ENCODE measurements at regions not wholly inside any gene's neighbourhood (a gene's known extent, or its start where the extent isn't known, plus 50 kb on each side); places are given as distances from the start of the nearest gene placed in this dataset.
A peak's percentile ranks its signal among the peaks of the same experiment; 100 is the strongest.
"Not testable (repeated sequence)": the region's sequence is repeated elsewhere in the genome, so short reads cannot be mapped to it uniquely, and the experiment has no call there.

DNA sequence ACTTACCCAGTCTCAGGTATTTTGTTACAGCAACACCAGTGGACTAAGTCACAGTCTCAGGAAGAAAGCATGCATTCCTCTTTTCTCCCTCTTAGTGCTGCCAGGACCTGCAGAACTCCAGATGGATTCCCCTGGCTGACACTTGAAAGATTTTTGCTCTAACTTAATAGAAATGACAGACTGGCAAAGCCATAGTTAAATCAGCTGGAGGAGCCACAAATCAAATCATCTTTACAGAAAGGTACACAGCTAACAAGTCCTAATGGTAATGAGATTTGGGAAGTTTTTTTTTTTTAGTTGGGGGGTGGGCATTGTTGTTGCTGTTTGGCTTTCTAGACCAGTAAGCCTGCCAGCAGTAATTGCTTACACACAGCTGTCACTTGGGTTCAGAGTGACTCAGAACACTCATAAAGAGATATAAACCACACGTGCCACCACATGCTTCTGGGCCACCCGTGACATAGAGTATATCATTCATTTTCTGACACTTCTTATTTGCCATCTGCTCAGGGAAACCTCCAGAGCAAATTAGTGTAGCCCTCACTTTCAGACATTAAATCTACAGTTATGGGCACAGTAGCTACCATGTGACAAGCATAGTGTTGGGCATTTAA, 72.4 kb downstream of the FH start:
- peak in 1 of 3 donors; percentile 13 for DNase-seq

DNA sequence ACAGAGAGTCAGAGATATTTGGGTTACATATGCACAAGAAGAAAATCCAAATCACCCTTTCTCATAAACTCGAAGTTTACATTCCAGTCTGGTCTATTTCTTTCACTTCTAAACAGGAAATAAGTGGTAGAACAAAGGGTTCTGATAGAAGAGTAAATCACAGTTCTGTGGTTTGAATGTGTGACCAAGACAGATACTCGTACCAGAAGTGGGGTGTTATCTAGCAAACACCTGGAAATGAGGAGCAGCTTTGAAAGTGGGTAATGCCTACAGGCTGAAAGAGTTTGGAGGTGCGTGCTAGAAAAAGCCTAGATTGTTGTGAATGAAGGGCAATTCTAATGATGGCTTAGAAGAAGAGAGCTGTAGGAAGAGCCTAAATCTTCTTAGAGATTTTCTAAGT, 74.7 kb downstream of the FH start:
- DNase-seq = no peak

DNA sequence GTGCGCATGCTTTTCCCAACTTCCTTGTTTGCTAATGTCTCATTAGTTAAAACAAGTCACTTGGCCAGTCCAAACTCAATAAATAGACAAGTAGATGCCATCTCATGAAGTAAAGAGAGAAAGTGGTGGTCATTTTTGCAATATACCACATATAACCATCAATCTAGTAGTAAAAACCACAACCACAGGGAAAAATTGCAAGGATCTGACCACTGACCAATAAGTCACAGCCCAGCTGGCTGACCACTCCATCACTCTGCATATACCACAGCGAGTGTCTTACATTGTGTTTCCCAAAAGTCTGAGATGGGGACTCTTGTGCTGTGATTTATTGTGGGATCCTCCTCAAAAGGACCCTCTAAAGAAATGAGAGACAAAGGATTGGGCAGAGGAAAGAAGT, 76.0 kb downstream of the FH start:
- no peak for DNase-seq

DNA sequence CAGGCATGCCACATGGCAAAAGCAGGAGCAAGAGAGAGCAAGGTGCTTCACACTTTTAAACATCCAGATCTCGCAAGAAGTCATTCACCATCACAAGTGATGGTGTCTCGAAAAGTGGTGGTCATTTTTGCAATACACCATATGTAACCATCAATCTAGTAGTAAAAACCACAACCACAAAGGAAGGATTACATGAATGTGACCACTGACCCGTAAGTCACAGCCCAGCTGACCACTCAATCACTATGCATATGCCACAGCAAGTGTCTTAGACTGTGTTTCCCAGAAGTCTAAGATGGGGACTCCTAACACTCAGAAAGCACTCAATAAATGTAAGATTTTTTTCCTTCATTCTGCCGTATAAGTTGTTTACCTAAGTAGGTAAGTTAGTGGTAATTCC, 76.9 kb downstream of the FH start:
- DNase-seq = no peak

DNA sequence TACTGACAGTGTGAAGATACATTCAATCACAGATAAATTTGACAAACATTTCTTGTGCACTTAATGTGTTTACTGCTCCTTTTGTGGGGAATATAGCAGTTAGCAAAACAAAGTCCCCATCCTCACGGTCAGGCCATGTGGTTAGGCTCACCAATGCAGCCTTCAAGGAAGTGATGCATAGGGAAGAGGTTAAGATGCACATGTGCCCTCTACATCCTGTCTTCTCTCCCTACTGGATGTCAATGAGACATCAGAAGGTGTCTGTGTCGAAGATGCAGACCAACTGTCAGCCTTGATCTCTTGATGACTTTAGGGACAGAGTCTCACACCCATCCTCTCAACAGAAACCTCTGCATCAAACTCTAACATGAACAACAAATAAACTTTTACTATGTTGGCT, 78.7 kb downstream of the FH start:
- no peak for DNase-seq

DNA sequence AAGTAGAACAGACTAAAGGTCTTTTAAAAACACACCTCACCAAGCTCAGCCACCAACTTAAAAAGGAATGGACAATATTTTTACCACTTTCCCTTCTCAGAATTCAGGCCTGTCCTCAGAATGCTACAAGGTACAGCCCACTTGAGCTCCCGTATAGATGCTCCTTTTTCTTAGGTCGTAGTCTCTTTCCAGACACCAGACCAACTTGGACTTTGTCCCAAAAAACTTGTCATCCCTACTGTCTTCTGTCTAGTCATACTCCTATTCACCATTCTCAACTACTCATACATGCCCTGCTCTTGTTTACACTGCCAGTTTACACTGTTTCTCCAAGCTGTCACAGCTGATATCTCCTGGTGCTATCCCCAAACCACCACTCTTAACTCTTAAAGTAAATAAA, 80.9 kb downstream of the FH start:
- not testable (repeated sequence) for DNase-seq

DNA sequence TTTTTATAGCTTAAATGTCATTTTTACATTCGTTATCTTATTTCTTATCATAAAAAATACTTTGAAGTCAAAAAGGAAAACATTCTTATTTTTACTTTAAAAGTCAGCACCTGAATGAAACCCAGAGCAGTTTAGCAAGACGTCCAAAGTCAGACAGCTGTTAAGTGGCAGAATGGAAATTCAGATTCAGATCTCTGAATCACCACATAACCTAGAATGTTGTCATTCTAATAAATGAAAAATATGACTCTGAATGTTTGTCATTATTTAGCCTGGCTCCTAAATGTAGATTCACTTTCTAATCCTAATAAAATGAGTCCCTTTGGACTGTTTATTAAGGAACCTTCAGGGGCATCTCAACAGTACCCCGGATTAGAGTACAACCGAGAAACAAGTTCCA, 75.2 kb upstream of the RGS7 start:
- DNase-seq = no peak

DNA sequence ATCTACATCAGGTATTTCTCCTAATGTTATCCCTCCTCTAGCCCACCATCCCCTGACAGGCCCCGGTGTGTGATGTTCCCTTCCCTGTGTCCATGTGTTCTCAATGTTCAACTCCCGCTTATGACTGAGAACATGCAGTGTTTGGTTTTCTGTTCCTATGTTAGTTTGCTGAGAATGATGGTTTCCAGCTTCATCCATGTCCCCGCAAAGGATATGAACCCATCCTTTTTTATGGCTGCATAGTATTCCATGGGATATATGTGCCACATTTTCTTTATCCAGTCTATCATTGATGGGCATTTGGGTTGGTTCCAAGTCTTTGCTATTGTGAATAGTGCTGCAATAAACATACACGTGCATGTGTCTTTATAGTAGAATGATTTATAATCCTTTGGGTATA, 68.1 kb upstream of the RGS7 start:
- DNase-seq = not testable (repeated sequence)

DNA sequence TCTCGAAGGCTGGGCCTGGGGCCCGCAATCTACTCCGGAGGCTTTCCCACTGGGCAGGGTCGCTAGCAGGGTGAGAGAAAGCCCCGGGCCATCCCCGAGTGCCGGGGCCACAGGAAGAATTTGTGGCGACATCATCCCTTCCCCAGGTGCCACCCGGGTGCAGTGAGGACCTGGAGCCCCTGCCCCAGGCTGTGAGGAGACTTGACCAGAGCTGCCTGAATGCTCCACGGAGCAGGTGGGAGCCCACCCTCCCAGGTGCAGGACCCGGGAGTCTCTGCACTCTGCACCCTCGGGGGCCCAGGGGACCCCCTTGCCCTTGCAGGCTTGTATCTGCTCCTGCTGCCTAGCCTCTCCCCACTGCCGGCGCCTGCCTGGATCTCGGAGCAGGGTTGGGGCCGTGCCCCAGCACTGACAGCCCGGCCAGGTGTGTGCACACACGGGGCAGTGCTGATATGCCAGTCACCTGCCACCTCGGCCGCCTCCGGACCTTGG, 67.5 kb upstream of the RGS7 start:
- DNase-seq = no peak

DNA sequence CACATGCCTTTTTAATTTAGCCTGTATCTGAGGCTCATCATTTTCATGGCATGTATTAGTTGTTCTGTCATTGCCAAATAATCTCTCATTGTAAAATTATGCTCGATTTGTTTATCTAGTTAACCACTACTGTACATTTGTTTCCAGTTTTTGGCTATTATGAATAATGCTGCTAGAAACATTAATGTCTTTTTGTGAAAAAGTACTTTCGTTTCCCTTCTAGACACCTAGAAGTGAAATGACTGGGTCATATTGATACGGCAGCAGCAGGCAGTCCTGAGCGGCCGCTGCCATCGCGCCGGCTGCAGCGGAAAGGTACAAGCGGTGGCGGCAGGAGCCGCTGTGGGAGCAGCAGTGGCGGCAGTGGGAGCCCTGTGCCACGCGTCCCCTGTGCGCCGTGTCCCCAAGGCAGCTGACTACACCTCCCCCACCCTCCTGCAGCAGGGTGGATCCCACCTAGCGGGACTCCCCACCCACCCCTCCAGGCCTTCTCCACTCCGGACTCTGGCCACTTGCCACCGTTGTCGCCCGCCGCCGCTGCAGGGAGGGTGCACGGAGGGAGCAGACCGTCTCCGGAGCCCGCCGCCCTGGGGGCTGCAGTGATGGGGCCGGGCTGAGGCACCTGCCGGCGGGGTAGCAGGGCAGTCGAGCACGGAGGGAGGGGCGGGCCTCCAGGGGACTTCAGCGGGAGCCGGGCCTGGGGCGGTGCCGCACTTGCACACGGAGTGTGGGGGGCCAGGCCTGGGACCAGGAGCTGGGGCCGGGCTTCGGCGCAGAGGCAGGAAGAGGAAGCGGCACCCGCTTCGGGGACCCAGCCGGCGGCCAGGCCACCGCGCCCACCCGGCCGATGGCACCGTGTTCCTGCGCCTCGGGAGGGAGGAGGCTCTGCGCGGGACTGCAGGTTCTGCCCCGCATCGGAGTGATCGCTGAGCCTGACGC, 66.8 kb upstream of the RGS7 start:
- peak in 2 of 3 donors; percentile 26 for DNase-seq

DNA sequence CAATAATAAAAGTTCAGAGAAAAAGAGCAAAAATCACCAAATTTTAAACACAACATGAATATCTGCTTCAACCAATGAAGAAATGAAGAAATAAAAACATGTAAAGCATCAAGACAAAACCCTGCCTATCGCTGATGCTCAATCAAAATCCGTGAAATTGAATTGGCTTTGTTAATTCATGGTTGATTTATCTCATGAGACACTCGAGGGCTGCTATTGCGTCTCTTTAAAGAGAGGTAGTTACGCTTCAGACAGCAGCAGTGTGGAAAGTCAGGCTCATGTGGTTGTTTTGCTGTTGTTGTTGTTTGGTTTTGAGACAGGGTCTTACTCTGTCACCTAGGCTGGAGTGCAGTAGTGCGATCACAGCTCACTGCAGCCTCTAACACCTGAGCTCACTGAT, 65.5 kb upstream of the RGS7 start:
- DNase-seq = no peak

DNA sequence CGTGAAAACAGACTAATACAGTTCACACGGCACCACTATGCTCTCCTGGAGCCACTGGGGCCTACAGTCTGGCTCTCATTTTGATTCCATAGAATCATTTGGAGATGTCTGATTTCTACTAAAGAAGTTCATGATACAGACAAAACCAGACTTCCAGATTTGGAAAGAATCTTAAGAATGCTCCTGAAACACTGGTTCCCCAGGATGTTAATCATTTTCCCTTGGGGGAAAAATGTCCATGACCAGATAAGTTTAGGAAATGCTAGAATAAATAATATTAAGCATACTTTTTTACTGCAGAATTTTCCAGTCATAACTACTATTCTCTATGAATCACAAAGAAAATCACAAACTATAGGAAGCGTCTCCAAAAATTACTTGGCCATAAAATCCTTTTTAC, 63.0 kb upstream of the RGS7 start:
- DNase-seq = no peak

DNA sequence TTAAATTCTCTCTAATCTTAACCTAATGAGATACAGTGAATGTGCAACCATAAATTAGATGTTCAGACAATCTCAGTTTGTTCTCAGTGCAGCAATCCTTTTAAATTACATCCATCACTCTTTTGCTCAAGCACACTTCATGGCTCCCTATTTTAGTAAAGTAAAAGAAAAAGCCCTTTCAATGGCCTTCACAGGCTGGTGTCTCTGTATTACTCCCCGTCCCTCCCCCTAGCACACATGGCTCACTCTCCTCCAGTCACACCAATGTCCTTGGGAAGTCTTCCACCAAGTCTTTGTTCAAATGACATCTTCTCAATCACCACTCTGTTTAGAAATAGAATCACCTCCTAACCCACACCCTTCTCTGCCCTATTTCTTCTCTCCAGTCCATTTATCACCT, 60.3 kb upstream of the RGS7 start:
- no peak for DNase-seq

DNA sequence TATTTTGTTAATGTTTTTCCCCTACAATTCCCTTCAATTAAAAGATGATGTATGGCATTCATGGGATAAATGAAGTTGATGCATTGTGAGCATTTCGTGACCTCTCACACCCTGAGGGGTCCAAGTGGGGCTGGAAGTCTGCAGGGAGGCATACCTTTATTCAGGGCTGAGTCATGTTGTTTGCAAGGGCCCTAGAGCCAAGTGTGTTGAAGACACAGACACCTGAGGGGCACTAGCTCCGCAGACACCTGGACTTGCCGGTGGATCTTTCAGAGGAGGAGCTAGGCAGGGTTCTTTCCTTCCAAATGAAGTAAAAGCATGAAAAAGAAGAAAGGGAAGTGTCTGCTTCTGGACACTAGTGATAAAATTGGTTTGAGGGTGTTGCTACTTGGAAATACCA, 57.0 kb upstream of the RGS7 start:
- DNase-seq = no peak

DNA sequence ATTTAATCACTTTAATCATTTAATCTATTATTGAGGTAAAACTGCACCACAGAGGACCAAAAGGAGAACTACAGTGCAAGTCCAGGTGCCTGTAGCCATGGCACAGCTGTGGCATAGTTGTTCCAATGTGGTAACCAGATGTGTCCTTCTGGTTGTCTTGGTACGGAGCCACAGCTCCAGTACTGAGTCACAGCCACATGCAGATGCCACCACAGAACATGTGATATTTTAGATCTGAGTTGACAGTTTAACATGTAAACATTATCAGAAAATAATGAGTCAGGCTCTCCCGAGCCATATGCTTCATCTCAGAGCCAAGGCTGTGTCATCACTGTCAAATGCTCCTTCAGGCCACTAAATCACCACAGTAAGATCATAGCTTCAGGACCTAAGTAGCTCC, 56.4 kb upstream of the RGS7 start:
- peak in 1 of 3 donors; percentile 6 for DNase-seq

DNA sequence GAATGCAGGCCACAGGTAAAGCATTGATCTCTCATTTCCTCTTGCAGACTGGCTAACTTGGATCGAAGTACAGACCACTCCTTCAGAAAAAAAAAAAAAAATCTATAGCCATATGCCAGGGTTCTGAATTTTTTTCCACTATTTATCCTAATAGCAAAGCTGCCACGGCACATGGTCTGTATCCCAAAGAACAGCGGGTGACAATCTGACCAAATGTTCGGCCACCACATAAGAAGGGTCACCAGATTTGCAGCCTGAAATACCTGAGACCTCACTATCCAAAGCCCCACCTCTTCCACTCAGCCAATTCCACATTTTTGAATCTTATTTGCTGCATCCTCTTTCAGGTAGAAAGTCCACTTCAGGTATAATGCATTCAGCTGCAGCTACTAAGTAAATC, 55.6 kb upstream of the RGS7 start:
- DNase-seq = no peak

DNA sequence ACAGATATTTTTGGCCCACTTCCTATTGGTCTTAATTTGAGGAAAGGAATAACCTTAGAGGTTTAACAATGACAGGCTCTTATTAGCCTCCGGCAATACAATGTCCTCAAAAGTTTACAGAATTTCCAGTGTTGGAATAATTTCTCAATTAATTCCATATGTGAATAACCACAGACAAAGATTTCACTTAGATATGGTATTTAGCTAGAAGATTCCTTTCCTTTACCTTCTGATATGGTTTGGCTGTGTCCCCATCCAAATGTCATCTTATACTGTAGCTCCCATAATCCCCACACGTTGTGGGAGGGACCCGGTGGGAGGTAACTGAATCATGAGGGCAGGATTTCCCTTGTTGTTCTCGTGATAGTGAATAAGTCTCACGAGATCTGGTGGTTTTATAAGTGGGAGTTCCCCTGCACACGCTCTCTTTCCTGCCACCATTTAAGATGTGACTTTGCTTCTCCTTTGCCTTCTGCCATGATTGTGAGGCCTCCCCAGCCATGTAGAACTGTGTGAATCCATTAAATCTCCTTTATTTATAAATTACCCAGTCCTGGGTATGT, 54.9 kb upstream of the RGS7 start:
- no peak for DNase-seq

DNA sequence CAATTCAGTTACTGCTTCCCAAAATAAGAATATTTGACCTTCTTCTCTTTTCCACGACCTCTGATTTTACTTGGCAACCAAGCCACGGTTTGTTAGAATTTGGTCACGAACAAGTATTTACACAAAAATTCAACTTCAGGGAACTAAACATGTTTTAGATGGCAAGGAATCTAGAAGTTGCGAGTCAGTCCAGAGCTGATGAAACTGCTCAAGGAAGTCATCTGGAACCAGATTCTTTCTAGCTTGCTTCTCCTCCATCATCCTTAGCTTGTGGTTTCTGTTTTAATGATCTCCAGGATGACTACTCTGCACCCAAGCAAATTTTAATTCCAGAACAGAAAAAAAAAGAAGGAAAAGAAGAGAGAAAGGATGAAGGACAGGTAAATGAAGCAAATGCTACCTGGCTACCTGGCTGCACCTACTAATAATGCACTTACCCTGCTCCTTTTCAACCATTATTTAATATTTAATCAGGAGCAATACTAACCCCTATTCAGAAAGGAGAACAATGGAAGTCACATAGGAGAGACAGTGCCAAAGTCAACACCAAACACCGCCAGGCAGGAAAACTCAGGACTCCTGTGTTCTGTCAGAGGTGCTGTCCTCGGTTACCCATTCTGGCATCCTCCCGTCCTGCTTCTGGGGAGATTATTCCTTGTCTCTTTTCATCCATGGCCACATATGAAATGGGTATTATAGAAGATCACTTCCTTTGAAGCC, 54.2 kb upstream of the RGS7 start:
- no peak for DNase-seq

DNA sequence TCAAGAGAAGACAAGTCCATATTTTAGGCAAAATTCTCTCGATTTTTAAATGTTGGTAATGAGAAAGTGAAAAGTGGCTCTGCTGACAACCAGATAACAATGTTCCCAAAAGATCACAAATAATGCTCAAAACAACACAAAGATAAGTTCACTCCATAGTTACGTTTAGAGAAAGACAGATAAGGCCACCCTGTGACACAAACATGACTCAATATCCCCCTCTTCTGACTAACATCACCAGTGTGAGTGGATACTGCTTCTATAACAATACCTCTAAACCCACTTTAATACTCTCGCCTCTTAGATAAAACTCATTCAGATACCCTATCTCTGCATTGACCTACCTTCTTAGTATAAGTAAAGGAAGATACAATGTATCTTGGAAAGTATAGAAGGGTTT, 51.2 kb upstream of the RGS7 start:
- DNase-seq = no peak

Measured in muscle of back (tissue), 3 donors.